HG03196 (cell line): ENCODE measurements at regions not wholly inside any gene's neighbourhood (a gene's known extent, or its start where the extent isn't known, plus 50 kb on each side); places are given as distances from the start of the nearest gene placed in this dataset.

ENCODE experiments used
- ATAC-seq: cut with Tn5 transposase; IDR thresholded peaks from one replicate; pipeline ENCODE4 v1.9.1; 2021; ENCODE audit not compliant: unreplicated experiment

- ATAC-seq = no peak
These were observed 92.2 kb downstream of the UNC5CL start for GRCh38 chr6:40946738-40947301.

DNA sequence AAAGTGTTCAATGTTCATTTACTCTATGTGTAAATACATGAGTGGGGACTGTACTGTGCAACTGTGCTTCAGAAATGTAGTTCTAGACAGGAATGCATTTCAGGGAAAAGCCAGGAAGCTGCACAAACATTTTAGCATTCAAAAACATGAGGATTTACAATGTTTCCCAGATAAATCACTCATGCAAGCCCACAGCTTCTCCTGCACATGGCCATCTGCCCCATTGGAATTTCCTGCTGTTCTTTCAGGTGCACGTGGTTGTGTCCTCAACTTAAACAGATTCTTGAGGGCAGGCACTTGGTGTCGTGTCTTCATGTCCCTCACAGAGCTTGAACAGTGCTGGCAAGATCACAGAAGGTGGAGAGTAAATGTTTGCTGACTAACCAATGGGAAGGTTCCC is 101.5 kb downstream of the UNC5CL start:
- no peak for ATAC-seq

DNA sequence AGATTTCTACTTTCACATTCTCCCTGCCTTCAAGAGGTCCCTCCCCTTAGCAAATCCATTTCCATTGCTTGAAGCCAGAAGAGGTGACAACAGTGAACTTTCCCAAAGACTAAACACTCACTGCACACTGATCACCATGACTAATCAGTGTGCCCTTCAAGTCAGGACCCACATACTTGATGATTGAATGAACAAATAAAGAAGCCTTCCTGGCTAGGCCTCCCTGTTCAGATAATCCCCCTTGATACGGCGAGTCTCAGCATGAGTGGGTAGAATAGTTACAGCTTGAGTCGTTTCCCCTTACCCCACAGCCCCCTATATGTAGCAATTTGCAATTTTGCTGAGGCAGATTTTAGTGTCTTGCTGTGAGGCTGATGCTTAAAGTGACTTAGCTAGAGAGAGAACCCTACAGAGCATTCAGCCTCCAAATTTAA is 102.2 kb downstream of the UNC5CL start:
- no peak for ATAC-seq

- ATAC-seq = no peak
These were observed 105.2 kb downstream of the UNC5CL start for GRCh38 chr6:40933864-40934263.

- ATAC-seq = no peak
These were observed 106.1 kb downstream of the UNC5CL start for GRCh38 chr6:40932953-40933352.

- no peak for ATAC-seq
These were observed 106.7 kb downstream of the UNC5CL start for GRCh38 chr6:40932366-40932765.

GRCh38 chr6:40931931-40932330 is 107.1 kb downstream of the UNC5CL start:
- ATAC-seq = no peak

GRCh38 chr6:40930555-40930954 is 108.5 kb downstream of the UNC5CL start:
- no peak for ATAC-seq

GRCh38 chr6:40930045-40930444 is 109.0 kb downstream of the UNC5CL start:
- ATAC-seq = no peak

GRCh38 chr6:40929176-40929575 is 109.8 kb downstream of the UNC5CL start:
- no peak for ATAC-seq

- no peak for ATAC-seq
These were observed 110.3 kb downstream of the UNC5CL start for GRCh38 chr6:40928763-40929162.

- ATAC-seq = no peak
These were observed 110.7 kb downstream of the UNC5CL start for GRCh38 chr6:40928307-40928706.

DNA sequence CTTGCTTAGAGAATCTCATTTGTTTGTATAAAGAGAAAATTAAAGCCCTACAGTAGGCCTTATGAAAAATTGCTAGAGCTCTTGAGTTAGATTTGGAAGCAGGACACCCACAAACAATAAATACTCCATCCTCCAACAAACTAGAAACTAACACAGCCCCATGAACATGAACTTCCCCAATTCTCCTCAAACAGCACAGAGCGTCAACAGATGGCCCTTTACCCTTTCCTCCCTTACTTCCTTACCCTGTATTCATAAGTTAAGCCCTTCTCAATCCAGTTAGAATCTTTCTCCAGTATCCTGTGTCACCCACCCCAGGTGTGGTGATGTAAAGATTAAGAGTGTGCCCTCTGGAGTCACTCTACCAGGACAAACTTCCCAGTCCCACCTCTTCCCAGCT is 113.7 kb downstream of the UNC5CL start:
- ATAC-seq = no peak

DNA sequence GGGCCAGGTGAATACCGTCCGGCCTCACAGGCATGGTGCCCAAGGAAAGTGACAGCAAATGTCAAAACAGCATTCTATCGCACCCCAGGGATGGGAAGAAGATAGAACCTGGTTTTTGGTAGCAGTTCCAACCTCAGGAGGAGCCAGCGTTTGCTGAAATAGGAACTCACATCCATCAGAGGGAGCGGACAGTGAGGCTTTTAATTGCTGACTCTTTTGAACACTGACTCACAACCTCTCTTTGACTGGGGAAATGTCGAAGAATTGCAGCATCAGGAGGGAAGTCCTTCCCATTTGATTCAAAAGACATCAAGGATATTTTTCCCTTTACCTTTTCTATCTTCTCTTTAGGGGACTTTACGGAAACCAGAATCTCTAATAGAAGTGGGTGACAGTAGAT is 114.2 kb downstream of the UNC5CL start:
- ATAC-seq = no peak

- ATAC-seq = no peak
These were observed 115.1 kb downstream of the UNC5CL start for GRCh38 chr6:40923880-40924279.

GRCh38 chr6:40923326-40923725 is 115.7 kb downstream of the UNC5CL start:
- no peak for ATAC-seq

- ATAC-seq = no peak
These were observed 116.7 kb downstream of the UNC5CL start for GRCh38 chr6:40922281-40922680.

GRCh38 chr6:40918040-40918651 is 120.9 kb downstream of the UNC5CL start:
- ATAC-seq = no peak

DNA sequence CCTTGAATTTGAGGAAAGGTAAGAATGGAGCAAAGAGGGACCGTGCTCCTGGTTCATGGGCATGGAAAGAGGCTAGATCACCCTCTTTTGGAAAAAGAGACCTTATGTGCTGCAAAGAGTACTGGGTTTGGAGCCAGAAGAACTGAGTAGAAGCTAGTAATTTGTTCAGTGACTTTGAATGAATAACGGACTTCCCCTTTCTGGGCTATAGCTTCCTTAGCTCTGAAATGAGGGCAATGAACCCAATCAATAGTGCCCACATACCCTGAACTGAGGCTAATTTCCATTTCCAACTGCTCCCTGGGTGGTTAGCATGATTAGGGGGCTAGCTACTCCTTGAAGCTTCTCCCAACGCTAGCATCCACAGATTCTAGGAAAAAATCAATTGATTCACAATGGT is 121.4 kb downstream of the UNC5CL start:
- no peak for ATAC-seq

- ATAC-seq = no peak
These were observed 122.2 kb downstream of the UNC5CL start for GRCh38 chr6:40916845-40917244.

GRCh38 chr6:40915165-40915564 is 123.9 kb downstream of the UNC5CL start:
- no peak for ATAC-seq

DNA sequence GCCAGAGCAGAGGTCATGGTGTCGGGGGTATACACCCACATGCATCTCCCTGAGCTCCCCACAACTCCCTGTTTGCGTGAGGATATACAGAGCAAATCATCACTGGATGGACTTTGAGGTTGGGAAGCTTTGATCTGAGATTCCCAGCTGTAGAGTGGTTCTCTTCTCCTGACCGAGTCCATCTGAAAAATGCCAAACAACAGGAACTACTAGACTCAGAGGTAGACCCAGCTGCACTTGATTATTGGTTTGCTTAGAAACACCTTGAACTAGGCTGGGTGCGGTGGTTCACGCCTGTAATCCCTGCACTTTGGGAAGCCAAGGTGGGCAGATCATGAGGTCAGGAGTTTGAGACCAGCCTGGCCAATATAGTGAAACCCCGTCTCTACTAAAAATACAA is 125.0 kb downstream of the UNC5CL start:
- ATAC-seq = no peak
